Left cardiac atrium (tissue), 4 donors: ENCODE measurements at regions not wholly inside any gene's neighbourhood (a gene's known extent, or its start where the extent isn't known, plus 50 kb on each side); places are given as distances from the start of the nearest gene placed in this dataset.
A peak's percentile ranks its signal among the peaks of the same experiment; 100 is the strongest.

Experiments
- ATAC-seq, 2 donors: fragments of 200-7000 bp; cut with Tn5 transposase; one replicate each; pipeline ENCODE4 v1.9.1; 2020; ENCODE audit warnings: mild to moderate bottlenecking in 2 of 2, moderate library complexity in 2 of 2
- DNase-seq: peaks from one replicate; pipeline ENCODE4 v3.0.0-alpha.2; 2020
- intact Hi-C, 2 donors: fragments of 100-400 bp; cut with DNase I; formaldehyde crosslinking; loops; one replicate each; pipeline versions ENCODE4 v1.14.1 to v1.15.1; 2022 to 2023
- donor health status: DM: no; HTN: yes; CAD: no.
- donor health status: DM: no; HTN: yes; CAD: no; lungs with severe emphysema.
- donor health status: DM: yes; HTN: yes; CAD: no.
- donor health status: Dilated cardiomyopathy.

DNA sequence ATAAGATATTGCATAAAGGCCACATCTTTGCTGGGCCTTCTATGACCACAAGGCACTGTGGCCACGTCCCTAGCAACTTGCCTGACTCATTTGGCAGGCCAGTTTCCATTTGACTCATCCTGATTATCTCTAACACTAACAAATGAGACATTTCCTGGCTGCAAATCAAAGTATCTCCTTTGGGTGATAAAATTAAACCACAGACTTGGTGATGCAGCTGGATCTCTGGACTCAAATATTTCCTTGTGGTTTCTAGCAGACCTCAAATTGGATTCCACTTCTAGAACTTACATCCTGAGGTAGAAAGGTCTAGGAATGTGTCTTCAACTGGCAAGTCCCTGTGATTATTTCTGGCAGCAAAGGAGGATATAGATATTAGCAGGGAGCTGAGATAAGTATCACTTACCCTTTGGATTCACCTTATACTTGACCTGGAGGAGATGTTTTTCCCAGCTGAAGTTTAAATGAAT is 167.9 kb upstream of the NXPH2 start:
- peak; percentile 50 for DNase-seq
- intact Hi-C loops, result no loop called here
- peak; percentile 27 to 97 for ATAC-seq

DNA sequence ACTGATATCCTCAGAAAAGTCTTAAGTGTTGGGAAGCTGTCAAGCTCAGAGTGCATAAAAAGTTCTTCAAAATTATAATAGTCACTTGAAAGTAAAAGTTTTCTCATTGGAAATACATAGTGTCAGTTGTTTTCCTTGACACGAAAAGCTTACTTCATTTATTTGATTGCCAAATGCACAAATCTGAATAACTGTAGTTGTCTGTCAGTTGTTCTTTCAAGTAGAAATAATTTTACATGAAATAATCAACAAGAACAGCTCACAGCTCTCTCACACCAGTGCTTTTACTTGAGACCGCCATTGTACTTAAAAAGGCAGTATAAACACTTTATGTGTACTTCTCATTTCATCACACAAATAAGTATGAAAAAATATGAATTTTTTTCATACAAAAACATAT is 163.3 kb upstream of the NXPH2 start:
- DNase-seq, result no peak
- intact Hi-C loops, result no loop called here
- no peak for ATAC-seq

DNA sequence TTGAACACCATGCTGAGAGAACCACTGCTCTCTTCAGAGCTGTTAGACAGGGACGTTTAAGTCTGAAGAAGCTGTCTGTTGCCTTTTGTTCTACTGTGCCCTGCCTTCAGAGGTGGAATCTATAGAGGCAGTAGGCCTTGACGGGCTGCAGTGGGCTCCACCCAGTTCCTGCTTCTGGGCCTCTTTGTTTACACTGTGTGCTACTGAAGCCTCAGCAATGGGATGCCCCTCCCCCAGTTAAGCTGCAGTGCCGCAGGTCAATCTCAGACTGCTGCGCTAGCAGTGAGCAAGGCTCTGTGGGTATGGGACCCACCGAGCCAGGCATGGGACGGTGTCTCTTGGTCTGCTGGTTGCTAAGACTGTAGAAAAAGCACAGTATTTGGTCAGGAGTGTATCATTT is 162.3 kb upstream of the NXPH2 start:
- intact Hi-C loops, result no loop called here
- no peak for ATAC-seq

DNA sequence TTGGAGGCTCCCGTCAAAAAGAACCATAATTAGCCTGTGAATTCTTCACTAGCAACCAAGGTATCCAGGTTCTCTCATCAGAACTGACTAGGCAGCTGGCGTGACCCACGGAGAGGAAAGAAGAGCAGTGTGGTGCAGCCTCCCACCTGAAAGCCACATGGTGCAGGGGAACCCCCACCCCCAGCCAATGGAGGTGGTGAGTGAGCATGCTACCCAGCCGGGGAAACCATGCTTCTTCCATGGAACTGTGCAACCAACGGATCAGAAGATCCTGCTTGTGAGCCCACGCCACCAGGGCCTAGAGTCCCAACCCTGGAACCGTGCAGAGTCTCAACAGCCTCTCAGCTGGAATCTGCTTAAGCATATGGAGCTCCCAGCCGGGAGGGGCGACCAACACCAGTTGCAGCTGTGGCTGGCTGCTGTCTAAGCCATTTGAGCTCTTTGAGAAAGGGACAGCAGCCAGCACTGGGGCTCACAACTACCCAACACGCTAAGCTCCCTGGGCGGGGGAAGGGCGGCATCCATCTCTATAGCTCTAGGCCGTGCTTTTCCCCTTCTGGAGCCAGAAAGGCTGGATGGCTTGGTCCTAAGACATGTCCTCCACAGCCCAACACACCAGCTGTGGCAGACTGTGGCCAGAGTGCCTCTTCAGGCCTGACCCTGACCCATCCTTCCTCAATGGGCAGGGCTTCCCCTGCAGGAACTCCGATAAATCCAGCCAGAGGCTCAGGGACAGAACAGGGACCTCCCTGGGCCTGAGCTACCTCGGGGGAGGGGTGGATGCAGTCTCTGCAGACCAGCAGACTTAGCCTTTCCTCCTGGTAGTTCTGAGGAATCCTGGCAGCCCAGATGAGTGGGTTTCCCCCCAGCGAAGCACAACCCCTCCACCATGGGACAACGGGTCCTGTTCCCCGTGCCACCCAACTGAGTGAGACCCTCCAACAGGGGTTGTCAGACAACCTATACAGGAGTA is 151.4 kb upstream of the NXPH2 start:
- intact Hi-C loops, result no loop called here
- ATAC-seq (no peak), DNase-seq (no peak)

More for the DNA sequence above, 162.3 kb upstream of the NXPH2 start:
- DNase-seq, result no peak

DNA sequence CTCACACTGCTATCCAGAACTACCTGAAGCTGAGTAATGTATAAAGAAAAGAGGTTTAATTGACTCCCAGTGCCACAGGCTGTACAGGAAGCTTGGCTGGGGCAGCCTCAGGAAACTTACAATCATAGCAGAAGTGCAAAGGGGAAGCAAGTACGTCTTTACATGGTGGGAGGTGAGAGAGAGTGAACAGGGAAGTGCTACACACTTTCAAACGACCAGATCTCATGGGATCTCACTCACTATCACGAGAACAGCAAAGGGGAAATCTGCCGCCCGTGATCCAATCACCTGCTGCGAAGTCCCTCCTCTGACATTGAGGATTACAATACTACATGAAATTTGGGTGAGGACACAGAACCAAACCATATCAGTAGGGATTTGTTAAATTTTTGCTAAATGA is 150.4 kb upstream of the NXPH2 start:
- DNase-seq (no peak), ATAC-seq (no peak)
- intact Hi-C loops, result no loop called here

DNA sequence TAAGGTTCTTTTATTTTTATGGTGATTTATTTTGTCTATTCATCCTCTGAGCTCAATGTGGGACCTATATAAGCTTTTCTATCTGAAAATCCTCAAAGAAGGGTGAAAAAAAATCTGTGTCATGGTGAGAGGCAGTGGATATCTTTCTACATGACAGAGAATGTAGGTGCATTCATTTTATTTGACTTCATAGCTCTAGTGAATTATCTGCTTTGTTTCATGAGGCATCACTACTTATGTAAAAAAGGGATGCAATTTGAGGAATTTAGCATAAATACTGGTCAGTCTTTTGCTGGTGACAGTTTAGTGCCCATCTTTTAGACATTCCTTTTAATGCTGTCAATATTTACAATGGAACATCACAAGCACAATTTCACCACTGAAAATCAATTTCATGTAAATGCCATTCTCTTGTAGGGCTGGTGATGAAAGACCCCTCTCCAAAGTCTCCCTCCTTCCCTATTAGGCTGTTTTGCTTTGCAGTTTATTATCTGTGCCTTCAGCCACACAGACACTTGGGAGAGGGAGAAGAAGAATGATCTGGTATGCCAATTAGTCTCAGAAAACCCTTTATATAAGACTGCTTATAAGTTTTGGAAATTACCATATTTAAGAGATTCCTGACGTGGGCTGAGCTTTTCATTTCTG is 148.3 kb upstream of the NXPH2 start:
- intact Hi-C loops, result no loop called here
- ATAC-seq (no peak), DNase-seq (no peak)

DNA sequence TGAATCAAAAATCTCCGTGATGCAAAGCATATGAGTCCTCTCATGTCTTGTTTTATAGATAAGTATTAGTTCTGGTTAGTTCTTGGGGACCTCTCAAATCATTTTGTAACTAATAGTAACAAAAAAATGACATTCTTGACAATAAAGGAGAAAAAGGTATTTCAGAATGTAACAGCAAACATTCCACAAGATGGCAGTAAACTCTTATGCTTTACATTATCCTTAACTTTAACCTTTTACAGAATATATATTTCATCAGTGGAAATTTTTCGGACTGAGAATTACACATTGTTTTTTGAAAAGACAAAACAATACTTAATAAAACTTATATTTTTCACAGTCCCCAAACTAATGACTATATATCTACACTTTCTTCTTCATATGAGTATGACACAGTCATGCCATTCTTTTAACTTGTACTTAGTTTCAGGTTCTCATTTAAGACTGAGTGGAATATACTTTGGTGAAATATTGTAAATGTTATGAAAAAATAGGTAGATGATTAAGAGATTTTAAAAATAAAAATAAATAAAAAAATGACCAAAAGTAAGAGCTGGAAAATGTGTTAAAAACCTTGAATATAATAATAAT is 142.9 kb upstream of the NXPH2 start:
- intact Hi-C loops, result no loop called here
- ATAC-seq, result no peak
- DNase-seq, result no peak

DNA sequence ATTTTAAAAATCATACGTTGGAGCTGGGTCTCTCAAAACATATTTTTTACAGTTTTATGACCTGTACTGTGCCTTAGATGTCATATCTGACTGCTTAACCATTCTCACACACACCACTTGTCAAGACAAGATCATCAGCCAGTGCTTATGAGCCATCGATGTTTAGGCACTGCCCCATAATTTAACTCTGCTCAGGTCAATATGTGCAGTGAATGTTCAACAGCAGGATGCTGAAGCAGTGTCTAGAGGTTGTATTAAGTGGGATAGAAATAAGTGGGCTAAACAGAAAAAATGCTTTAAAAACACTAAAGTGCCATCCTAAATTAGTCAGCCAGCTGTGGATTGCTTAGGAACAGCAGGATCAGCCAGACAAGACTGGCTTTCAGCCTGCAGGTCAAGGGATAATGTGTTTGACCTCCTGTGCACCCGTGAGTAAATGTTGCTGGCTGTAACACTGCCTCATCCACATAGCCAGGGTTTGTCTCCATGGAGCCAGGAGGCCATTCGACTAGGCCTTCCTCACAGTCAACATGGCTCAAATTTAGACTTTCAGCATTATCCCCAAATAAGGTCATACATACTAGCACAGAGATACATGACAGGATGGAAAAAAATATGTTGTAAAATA is 139.0 kb upstream of the NXPH2 start:
- no peak for DNase-seq
- ATAC-seq, result no peak

DNA sequence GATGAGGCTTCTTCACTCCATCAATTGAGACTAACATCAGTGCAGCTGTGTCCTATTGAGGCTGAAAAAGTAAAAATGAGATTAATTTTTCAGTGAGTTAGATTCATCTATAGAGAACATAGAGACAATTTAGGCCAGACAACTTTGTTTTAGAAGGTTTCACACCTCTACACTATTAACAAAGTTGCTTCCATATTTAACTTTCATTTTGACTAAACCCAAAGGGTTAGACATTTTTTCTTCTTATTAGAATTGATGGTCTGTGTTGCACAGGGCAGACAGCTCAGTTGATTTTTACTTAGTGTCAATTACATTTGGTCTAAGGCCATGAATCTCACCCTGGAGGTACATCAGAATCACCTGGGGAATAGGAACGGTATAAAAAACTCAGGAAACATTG is 130.2 kb upstream of the NXPH2 start:
- DNase-seq (no peak), ATAC-seq (no peak)
- intact Hi-C loops, result no loop called here

More for the DNA sequence above, 139.0 kb upstream of the NXPH2 start:
- intact Hi-C loops, result no loop called here

DNA sequence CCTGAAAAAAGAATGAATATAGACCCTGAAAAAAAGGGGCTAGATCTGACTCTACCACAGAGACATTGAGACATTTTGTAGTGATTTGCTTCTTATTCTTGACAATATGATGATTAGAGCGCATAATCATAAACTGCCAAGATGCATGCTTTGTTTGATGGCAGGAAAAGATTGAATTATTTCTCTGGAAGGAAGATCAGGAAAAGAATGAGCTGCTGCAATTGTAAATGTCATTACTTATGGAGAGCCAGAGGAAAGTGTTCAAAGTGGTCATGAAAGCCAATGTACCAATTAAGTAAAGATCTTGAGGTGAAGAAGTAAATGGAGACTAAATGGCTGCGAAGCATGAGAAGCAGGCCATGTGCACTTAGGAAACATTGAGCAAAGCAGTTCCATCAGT is 126.4 kb upstream of the NXPH2 start:
- ATAC-seq, result no peak
- DNase-seq, result no peak
- intact Hi-C loops, result no loop called here

DNA sequence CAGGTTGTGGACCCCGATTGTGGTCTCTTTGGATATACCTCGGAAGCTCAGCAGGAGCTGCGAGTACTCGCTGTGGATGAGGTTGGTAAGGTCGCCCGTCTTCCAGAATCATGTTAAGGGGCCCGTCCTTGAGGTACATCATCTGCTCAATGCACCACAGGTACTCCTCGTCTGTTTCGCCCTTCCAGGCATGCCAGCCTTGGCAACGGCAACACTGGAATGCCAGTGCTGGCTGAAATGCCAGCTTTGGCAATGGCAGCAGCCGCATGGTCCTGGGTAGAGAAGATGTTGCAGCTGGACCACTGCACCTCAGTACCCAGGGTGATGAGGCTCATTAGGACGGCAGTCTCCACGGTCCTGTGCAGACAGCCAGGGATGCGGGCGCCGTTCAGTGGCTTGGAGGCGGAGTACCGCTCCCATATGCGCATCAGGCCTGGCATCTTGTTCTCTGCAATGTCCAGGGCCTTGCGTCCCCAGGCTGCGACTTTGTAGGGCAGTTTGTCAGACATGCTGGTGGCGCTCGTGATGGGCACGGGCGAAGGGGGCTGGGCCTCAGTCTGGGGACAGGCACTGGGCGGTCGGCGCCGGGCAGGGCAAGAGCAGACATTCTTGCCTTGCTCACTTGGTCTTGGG is 122.2 kb upstream of the NXPH2 start:
- no peak for ATAC-seq
- DNase-seq, result no peak
- intact Hi-C loops, result no loop called here

DNA sequence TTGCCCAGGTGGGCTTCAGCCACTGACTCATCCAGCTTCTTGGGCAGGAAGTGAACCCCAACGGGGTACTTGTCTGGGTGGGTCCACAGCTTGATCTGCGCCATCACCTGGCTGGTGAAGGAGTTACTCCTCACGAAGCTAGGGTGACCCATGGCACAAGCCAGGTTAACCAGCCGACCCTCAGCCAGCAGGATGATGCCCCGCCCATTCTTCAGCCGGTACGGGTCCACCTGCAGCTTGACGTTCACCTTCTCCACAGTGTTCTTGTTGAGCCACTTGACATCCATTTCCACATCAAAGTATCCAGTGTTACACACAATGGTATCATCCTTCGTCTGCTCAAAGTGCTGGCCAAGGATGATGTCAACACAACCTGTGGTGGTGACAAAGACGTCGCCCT is 121.3 kb upstream of the NXPH2 start:
- intact Hi-C loops, result no loop called here
- ATAC-seq (no peak), DNase-seq (no peak)

DNA sequence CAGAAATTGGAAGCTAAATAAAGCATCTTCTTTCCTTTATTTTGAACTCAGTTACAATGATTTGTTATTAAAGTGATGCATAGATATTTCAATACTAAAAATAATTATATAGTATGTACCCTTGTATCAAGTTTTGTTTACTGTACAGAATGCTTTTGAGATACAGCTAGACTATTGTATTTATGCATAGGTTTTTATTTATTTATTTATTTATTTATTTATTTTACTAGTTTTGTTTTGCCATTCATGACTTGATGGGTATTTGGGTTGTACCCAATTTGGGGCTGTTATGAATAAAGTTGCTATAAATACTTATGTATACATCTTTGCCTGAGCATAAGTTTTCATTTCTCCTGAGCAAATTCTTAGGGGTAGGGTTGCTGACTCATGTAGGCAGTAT is 118.7 kb upstream of the NXPH2 start:
- ATAC-seq (no peak), DNase-seq (no peak)
- intact Hi-C loops, result no loop called here

DNA sequence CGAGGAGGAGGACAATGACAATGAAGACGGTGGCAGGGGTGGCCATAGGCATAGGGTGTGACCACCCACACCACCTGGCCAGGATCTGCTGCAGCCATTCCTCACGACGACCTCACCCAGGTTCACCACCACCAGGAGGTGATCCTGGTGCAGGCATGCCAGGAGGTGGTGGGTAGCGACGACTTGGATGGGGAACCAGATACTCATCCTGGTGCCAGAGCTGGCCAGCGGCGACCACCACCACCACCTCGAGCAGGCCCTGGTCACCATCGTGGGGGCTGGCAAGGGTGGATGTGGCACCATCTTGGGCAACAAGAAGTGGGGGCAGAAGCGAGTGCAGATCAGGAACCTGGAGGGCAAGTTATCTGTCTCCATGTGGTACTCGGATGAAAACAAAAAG is 117.1 kb upstream of the NXPH2 start:
- ATAC-seq, result no peak
- intact Hi-C loops, result no loop called here
- DNase-seq, result no peak

DNA sequence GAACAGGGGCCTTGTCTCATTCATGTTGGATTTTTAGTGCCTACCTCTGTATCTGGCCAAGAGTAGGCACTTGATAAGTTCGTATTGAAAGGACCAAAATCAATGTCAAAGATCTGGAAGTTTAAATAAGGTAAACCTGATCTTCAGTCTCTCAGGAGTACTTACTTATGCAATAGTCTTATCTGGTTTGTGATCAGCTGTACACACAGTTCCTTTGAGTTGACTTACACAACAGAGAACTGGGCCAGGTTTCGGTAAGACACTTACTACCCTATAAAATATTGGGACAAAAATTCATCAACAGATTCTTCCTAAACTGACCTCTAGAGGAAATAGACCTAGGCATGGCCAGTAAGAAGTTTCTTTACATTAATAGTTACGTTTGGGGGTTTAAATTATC is 113.6 kb upstream of the NXPH2 start:
- intact Hi-C loops, result no loop called here
- DNase-seq, result no peak

DNA sequence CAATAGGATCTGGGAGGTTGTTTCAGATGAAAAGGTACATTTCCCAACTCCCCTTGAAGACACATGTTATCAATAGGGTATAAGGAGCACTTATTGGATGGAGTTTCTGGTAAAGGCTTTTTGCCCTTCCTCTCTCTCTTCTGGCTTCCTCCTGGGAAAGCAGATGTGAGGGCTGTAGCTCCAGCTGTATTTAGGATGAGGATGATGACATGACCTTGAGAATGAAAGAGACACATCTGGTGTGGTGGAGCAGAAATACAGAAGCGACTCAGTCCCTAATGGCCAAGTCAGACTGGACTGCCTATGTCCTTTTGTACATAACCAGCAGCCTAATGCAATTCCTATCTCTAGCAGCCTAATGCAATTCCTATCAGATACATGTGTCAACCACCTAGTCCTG is 100.9 kb upstream of the NXPH2 start:
- DNase-seq (no peak), ATAC-seq (no peak)
- intact Hi-C loops, result no loop called here

More for the DNA sequence above, 113.6 kb upstream of the NXPH2 start:
- ATAC-seq, result no peak

DNA sequence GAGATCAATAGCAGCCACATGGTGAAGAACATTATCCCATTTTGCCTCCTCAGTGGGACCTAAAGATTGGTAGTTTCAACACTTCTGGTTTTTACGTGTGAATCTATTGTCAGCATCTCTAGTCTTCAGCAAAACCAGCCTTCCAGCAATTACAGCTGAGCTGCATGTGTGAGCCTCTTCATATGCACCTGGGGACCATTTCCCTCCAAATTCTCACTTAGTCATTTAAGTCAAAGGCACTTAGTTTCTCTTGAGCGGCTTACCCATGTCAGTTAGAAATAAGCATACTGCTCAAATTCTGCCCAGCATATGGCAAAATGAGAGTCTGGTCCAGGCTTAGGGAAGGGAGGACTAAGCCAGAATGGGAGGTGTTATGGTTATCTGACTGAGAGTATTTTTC is 99.7 kb upstream of the NXPH2 start:
- ATAC-seq (no peak), DNase-seq (no peak)
- intact Hi-C loops, result no loop called here

DNA sequence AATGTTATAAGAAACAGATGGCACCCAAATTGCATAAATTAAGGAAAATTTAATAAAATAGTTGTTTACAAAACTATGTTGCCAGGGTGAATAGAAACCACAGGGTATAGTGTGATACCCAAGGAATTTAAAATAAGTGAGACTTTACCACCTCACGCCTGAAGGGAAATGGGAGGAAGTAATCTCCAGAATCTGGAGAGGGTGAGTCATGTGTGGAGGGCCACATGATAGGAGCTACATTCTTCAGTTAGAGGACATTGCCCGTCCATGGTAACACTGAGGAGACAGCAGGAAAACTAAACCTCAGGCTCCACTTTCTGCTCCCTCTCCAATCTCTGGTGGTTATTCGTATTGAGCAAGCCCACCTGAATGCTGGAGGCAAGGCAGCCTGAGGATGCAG is 97.2 kb upstream of the NXPH2 start:
- DNase-seq (no peak), ATAC-seq (no peak)
- intact Hi-C loops, result no loop called here

DNA sequence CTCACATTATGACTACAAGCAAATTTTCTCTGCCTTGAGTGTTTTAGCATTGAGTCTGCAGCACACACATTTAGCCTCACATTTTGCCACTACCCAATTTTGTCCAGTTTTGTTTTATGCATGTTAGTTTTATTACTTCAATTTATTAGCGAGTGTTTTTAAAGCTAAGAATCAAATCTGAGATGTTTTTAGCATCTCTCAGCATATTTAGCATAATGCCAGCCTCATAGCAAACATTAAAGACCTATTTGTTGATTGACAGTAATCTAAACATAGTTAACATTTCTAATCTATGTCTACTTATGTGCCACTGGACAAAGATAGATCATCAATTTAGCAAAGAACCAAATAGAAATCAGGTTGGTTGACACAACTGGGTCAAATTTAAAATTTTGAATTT is 94.1 kb upstream of the NXPH2 start:
- intact Hi-C loops, result no loop called here
- no peak for ATAC-seq
- no peak for DNase-seq
